ENCODE measurements at regions not wholly inside any gene's neighbourhood (a gene's known extent, or its start where the extent isn't known, plus 50 kb on each side); places are given as distances from the start of the nearest gene placed in this dataset.

- H3K36me3 ChIP-seq (ENCODE audit: control insufficient read depth, insufficient read depth, low read length): no peaks in the 10 kb centered on the region
- DNase-seq (ENCODE audit: low read depth): no peak
- H3K27me3 ChIP-seq (ENCODE audit: control insufficient read depth, insufficient read depth, low read length): no peaks in the 10 kb centered on the region
- H3K4me3 ChIP-seq (ENCODE audit: low read depth, low read length): no peak overlapping the region
- no peak for TF ChIP-seq CTCF (IDR thresholded peaks at IDR 0.05; ENCODE audit: insufficient read depth, low read length, poor library complexity, severe bottlenecking)
These were observed 187.6 kb downstream of the KCNS3 start for GRCh38 chr2:18066066-18066465.

GRCh38 chr2:18065249-18065648, 186.8 kb downstream of the KCNS3 start:
- TF ChIP-seq CTCF (IDR thresholded peaks at IDR 0.05; ENCODE audit: insufficient read depth, low read length, poor library complexity, severe bottlenecking): no peak
- H3K4me3 ChIP-seq (ENCODE audit: low read depth, low read length): no peak overlapping the region
- no peaks in the 10 kb centered on the region for H3K36me3 ChIP-seq (ENCODE audit: control insufficient read depth, insufficient read depth, low read length)
- DNase-seq (ENCODE audit: low read depth): no peak
- no peaks in the 10 kb centered on the region for H3K27me3 ChIP-seq (ENCODE audit: control insufficient read depth, insufficient read depth, low read length)

GRCh38 chr2:18063826-18064470, 185.5 kb downstream of the KCNS3 start:
- no peak overlapping the region for H3K4me3 ChIP-seq (ENCODE audit: low read depth, low read length)
- TF ChIP-seq CTCF (IDR thresholded peaks at IDR 0.05; ENCODE audit: insufficient read depth, low read length, poor library complexity, severe bottlenecking): no peak
- no peak for DNase-seq (ENCODE audit: low read depth)

GRCh38 chr2:18062892-18063291, 184.4 kb downstream of the KCNS3 start:
- TF ChIP-seq CTCF (IDR thresholded peaks at IDR 0.05; ENCODE audit: insufficient read depth, low read length, poor library complexity, severe bottlenecking): no peak
- Histone ChIP-seq H3K27me3 (ENCODE audit: control insufficient read depth, insufficient read depth, low read length) (no peaks in the 10 kb centered on the region), H3K4me3 (ENCODE audit: low read depth, low read length) (no peak overlapping the region), H3K36me3 (ENCODE audit: control insufficient read depth, insufficient read depth, low read length) (no peaks in the 10 kb centered on the region)
- DNase-seq (ENCODE audit: low read depth): no peak

More at GRCh38 chr2:18063826-18064470, 185.5 kb downstream of the KCNS3 start:
- H3K36me3 ChIP-seq (ENCODE audit: control insufficient read depth, insufficient read depth, low read length): no peaks in the 10 kb centered on the region
- H3K27me3 ChIP-seq (ENCODE audit: control insufficient read depth, insufficient read depth, low read length): no peaks in the 10 kb centered on the region

- H3K36me3 ChIP-seq (ENCODE audit: control insufficient read depth, insufficient read depth, low read length): no peaks in the 10 kb centered on the region
- no peak for TF ChIP-seq CTCF (IDR thresholded peaks at IDR 0.05; ENCODE audit: insufficient read depth, low read length, poor library complexity, severe bottlenecking)
- H3K4me3 ChIP-seq (ENCODE audit: low read depth, low read length): no peak overlapping the region
- DNase-seq (ENCODE audit: low read depth): no peak
- H3K27me3 ChIP-seq (ENCODE audit: control insufficient read depth, insufficient read depth, low read length): no peaks in the 10 kb centered on the region
These were observed 183.2 kb downstream of the KCNS3 start for GRCh38 chr2:18061717-18062116.

- no peaks in the 10 kb centered on the region for H3K36me3 ChIP-seq (ENCODE audit: control insufficient read depth, insufficient read depth, low read length)
- no peaks in the 10 kb centered on the region for H3K27me3 ChIP-seq (ENCODE audit: control insufficient read depth, insufficient read depth, low read length)
- no peak for TF ChIP-seq CTCF (IDR thresholded peaks at IDR 0.05; ENCODE audit: insufficient read depth, low read length, poor library complexity, severe bottlenecking)
- no peak for DNase-seq (ENCODE audit: low read depth)
- H3K4me3 ChIP-seq (ENCODE audit: low read depth, low read length): no peak overlapping the region
These were observed 179.2 kb downstream of the KCNS3 start for GRCh38 chr2:18057657-18058056.
